HG03558 (cell line): ENCODE measurements at regions not wholly inside any gene's neighbourhood (a gene's known extent, or its start where the extent isn't known, plus 50 kb on each side); places are given as distances from the start of the nearest gene placed in this dataset.

Experiments used
- ATAC-seq: cut with Tn5 transposase; IDR thresholded peaks from one replicate; pipeline ENCODE4 v1.9.1; 2021; ENCODE audit warnings: moderate number of reproducible peaks; ENCODE audit not compliant: unreplicated experiment; ENCODE audit errors: extremely low read depth

GRCh38 chr5:40390281-40391149 is 289.2 kb upstream of the PTGER4 start:
- no peak for ATAC-seq

GRCh38 chr5:40389591-40389990 is 290.1 kb upstream of the PTGER4 start:
- ATAC-seq: no peak

GRCh38 chr5:40386289-40386688 is 293.4 kb upstream of the PTGER4 start:
- peak; percentile 83 for ATAC-seq

- no peak for ATAC-seq
Observed at GRCh38 chr5:40385544-40385943, 294.2 kb upstream of the PTGER4 start.

GRCh38 chr5:40384782-40385390 is 294.8 kb upstream of the PTGER4 start:
- no peak for ATAC-seq

- no peak for ATAC-seq
Observed at GRCh38 chr5:40383749-40384651, 295.7 kb upstream of the PTGER4 start.

GRCh38 chr5:40381676-40382363 is 297.9 kb upstream of the PTGER4 start:
- ATAC-seq: no peak

GRCh38 chr5:40381016-40381415 is 298.7 kb upstream of the PTGER4 start:
- ATAC-seq: no peak

- peak; percentile 53 for ATAC-seq
Observed at GRCh38 chr5:40378396-40379177, 301.1 kb upstream of the PTGER4 start.

- ATAC-seq: peak; percentile 67
Observed at GRCh38 chr5:40376566-40376965, 303.1 kb upstream of the PTGER4 start.

- ATAC-seq: no peak
Observed at GRCh38 chr5:40374853-40375252, 304.9 kb upstream of the PTGER4 start.

GRCh38 chr5:40368200-40368599 is 311.5 kb upstream of the PTGER4 start:
- ATAC-seq: no peak

- ATAC-seq: no peak
Observed at GRCh38 chr5:40367255-40367654, 312.5 kb upstream of the PTGER4 start.

GRCh38 chr5:40365342-40366330 is 314.1 kb upstream of the PTGER4 start:
- ATAC-seq: no peak

GRCh38 chr5:40364441-40364840 is 315.3 kb upstream of the PTGER4 start:
- no peak for ATAC-seq

- no peak for ATAC-seq
Observed at GRCh38 chr5:40361378-40361777, 318.3 kb upstream of the PTGER4 start.

- no peak for ATAC-seq
Observed at GRCh38 chr5:40360685-40361084, 319.0 kb upstream of the PTGER4 start.

- no peak for ATAC-seq
Observed at GRCh38 chr5:40359832-40360231, 319.9 kb upstream of the PTGER4 start.
